ENCODE measurements at regions not wholly inside any gene's neighbourhood (a gene's known extent, or its start where the extent isn't known, plus 50 kb on each side); places are given as distances from the start of the nearest gene placed in this dataset.

DNA sequence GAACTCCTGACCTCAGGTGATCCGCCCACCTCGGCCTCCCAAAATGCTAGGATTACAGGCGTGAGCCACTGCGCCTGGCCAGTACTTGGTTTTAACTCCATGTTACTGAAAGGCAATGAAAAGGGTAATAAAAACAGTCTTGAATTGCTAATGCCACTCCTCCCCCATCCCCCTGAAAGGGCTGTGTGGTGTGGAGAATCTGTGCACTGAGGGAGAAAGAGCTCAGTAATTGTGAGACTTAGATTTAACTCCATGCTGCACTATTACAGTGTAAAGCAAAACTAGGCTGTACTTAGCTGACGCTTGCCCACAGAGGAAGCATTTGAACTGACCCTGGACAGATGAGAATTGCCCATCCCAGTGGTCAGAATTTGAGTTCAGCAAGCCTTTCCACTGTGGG lies 1662.4 kb upstream of the ACO1 start:
- Histone ChIP-seq H3K9me3 (no peaks in the 10 kb centered on the region), H3K4me3 (no peak overlapping the region), H3K4me1 (no peaks in the 10 kb centered on the region), H3K36me3 (no peaks in the 10 kb centered on the region), H3K27ac (no peak overlapping the region), H3K27me3 (no peaks in the 10 kb centered on the region)
- TF ChIP-seq, protein P1, sequence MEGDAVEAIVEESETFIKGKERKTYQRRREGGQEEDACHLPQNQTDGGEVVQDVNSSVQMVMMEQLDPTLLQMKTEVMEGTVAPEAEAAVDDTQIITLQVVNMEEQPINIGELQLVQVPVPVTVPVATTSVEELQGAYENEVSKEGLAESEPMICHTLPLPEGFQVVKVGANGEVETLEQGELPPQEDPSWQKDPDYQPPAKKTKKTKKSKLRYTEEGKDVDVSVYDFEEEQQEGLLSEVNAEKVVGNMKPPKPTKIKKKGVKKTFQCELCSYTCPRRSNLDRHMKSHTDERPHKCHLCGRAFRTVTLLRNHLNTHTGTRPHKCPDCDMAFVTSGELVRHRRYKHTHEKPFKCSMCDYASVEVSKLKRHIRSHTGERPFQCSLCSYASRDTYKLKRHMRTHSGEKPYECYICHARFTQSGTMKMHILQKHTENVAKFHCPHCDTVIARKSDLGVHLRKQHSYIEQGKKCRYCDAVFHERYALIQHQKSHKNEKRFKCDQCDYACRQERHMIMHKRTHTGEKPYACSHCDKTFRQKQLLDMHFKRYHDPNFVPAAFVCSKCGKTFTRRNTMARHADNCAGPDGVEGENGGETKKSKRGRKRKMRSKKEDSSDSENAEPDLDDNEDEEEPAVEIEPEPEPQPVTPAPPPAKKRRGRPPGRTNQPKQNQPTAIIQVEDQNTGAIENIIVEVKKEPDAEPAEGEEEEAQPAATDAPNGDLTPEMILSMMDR (IDR thresholded peaks at IDR 0.05): no peak
- intact Hi-C loops (cut with DNase I): no loop called here
- DNase-seq: no peak
- no peak for ATAC-seq

DNA sequence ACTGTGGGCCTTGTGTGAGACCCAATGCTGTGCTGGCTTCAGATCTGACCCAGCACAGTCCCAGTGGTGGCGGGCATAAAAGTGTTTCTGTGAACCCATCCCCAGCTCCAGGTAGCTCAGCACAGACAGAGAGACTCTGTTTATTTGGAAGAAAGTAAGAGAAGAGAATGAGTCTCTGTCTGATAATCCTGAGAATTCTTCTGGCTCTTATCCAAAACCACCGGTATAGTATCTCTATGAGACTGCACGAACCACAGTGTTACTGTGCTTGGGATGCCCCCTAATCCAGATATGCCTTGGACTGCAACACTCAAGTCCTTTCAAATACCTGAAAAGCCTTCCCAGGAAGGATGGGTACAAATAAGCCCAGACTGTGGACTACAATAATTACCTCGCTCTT lies 1660.8 kb upstream of the ACO1 start:
- no peaks in the 10 kb centered on the region for H3K27me3 ChIP-seq
- no peak for DNase-seq
- no peaks in the 10 kb centered on the region for H3K36me3 ChIP-seq
- no peak overlapping the region for H3K4me3 ChIP-seq
- H3K9me3 ChIP-seq: no peaks in the 10 kb centered on the region
- no peaks in the 10 kb centered on the region for H3K4me1 ChIP-seq
- no peak overlapping the region for H3K27ac ChIP-seq
- intact Hi-C loops (cut with DNase I): no loop called here
- no peak for ATAC-seq
- TF ChIP-seq, protein P1 (IDR thresholded peaks at IDR 0.05): no peak

DNA sequence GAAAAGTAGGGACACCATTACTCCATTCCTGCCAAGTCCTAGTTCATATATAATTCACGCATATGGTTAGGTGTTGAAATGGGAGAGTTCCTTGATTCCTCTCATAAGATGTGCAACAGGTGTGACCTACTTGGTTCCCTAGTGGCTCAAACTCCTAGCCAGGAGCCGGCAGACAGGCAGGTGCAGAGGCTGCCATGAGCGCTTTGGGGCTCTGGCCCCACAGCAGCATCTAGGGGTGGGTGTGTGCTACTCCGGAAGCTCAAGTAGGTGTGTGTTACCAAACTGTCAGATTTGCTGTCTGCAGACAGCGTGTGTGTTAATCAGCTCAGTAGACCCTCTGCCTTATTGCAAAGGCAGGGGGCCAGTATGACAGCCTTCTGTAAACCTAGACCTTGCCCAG lies 1652.4 kb upstream of the ACO1 start:
- no peaks in the 10 kb centered on the region for H3K27me3 ChIP-seq
- H3K36me3 ChIP-seq: no peaks in the 10 kb centered on the region
- DNase-seq (peak in 1 of 4 donors; percentile 47), ATAC-seq (no peak)
- H3K27ac ChIP-seq: no peak overlapping the region
- H3K4me3 ChIP-seq: no peak overlapping the region
- intact Hi-C loops (cut with DNase I): no loop called here
- H3K9me3 ChIP-seq: no peaks in the 10 kb centered on the region
- no peaks in the 10 kb centered on the region for H3K4me1 ChIP-seq
- TF ChIP-seq, protein P1 (IDR thresholded peaks at IDR 0.05): no peak

DNA sequence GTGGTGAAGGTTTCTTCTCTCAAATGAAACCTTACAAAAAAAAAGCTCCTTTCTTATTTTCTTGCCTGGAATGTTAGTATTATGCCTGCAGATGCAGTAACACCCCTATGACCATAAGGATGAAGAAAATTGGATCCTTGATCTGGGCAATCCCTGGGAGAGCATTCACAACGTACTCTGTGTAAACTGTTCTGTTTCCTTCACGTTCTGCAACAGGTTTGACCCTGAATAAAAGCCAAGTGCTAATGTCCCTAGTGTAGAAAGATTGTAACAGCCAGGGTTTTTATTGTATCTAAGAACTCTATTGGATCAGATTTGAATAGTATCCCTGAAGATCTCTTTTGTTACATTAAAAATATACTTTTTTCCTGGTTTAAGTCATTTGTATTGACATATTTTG lies 1639.6 kb upstream of the ACO1 start:
- H3K9me3 ChIP-seq: no peaks in the 10 kb centered on the region
- ATAC-seq (no peak), DNase-seq (no peak)
- no peaks in the 10 kb centered on the region for H3K4me1 ChIP-seq
- H3K27me3 ChIP-seq: no peaks in the 10 kb centered on the region
- no peaks in the 10 kb centered on the region for H3K36me3 ChIP-seq
- no peak overlapping the region for H3K27ac ChIP-seq
- TF ChIP-seq, protein P1 (IDR thresholded peaks at IDR 0.05): no peak
- intact Hi-C loops (cut with DNase I): no loop called here
- H3K4me3 ChIP-seq: no peak overlapping the region

DNA sequence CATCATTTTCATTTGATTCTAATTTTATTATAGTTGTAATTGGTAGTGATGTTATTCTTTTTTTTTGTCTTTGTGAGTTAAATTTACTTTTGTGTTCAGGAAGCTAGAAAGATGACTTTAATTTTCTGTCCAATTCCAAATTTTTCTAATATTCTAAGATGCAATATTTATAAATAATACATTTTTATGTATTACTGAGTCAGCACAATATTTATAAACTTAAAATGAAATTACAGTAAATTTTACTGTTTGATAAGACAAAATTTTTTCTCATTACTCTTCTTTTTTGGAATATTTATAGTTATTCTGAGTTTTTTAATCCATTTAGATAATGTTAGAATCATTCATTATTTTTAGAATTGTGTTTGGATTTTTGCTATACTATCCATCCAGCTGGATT lies 1637.9 kb upstream of the ACO1 start:
- H3K36me3 ChIP-seq: no peaks in the 10 kb centered on the region
- ATAC-seq: no peak

More for the DNA sequence above, 1637.9 kb upstream of the ACO1 start:
- intact Hi-C loops (cut with DNase I): no loop called here
- DNase-seq: no peak
- TF ChIP-seq, protein P1 (IDR thresholded peaks at IDR 0.05): no peak
- Histone ChIP-seq H3K9me3 (no peaks in the 10 kb centered on the region), H3K27ac (no peak overlapping the region), H3K4me1 (no peaks in the 10 kb centered on the region), H3K27me3 (no peaks in the 10 kb centered on the region), H3K4me3 (no peak overlapping the region)
